ENCODE measurements at regions not wholly inside any gene's neighbourhood (a gene's known extent, or its start where the extent isn't known, plus 50 kb on each side); places are given as distances from the start of the nearest gene placed in this dataset.

- ChIA-PET POLR2A (no interaction called here), CTCF (no interaction called here)
- H3K4me1 Mint-ChIP-seq (ENCODE audit: low read depth), result no peaks in the 10 kb centered on the region
- no peaks in the 10 kb centered on the region for H3K27me3 Mint-ChIP-seq
- no peak overlapping the region for H3K4me3 Mint-ChIP-seq
- peaks cover 25% of the 10 kb centered on the region for H3K36me3 Mint-ChIP-seq (ENCODE audit: low read depth)
- DNase-seq, result no peak
- peaks cover 69% of the 10 kb centered on the region for H3K9me3 Mint-ChIP-seq
- intact Hi-C loops (cut with micrococcal nuclease), result no loop called here
- no peak overlapping the region for H3K27ac Mint-ChIP-seq
- no peak for TF ChIP-seq CTCF (IDR thresholded peaks at IDR 0.05)
- ATAC-seq, result no peak
These were observed 1495.1 kb downstream of the TSPY10 start for GRCh38 chrY:11022734-11023133.

DNA sequence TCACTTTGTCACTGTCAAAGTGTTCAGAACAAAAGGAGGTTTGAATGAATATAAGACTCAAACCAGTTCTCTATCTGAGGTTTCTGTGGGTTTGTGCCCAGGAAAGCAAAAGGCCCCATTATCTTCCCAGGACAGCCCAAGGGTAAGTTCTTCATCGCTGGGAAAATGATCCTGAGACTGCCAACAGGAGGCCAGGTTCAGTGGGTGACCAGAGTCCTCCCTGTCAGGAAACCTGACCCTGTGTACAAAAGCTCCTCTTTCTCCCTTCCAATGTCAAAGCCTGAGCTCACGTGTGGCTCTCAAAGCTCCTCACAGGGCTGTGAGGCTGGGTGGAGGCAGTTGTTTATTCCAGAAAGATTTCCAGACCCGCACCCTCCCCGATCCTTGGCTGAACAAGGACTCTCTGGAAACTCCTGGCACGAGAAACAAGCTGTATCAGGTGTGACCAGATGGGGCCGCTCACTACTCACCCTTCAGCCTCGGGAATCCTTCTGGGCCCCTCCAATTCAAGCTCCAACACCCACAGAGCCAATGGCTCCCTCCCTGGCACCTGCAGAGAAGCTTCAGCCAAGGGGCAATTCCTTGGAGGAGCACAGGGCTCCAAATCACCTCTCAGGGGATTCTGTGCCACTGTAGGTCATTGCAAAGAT, 1516.7 kb downstream of the TSPY10 start:
- no peak for TF ChIP-seq CTCF (IDR thresholded peaks at IDR 0.05)
- Mint-ChIP-seq H3K4me1 (ENCODE audit: low read depth) (no peaks in the 10 kb centered on the region), H3K9me3 (peaks cover 26% of the 10 kb centered on the region), H3K36me3 (ENCODE audit: low read depth) (peaks cover under 1% of the 10 kb centered on the region), H3K4me3 (no peak overlapping the region), H3K27ac (no peak overlapping the region), H3K27me3 (no peaks in the 10 kb centered on the region)
- CTCF ChIA-PET, result no interaction called here
- no peak for ATAC-seq
- DNase-seq, result no peak
- intact Hi-C loops (cut with micrococcal nuclease), result no loop called here
- POLR2A ChIA-PET, result no interaction called here

GRCh38 chrY:11063486-11063885, 1535.8 kb downstream of the TSPY10 start:
- intact Hi-C loops (cut with micrococcal nuclease), result no loop called here
- CTCF ChIA-PET, result no interaction called here
- Mint-ChIP-seq H3K9me3 (peaks cover 5% of the 10 kb centered on the region), H3K4me1 (ENCODE audit: low read depth) (no peaks in the 10 kb centered on the region), H3K27me3 (no peaks in the 10 kb centered on the region), H3K4me3 (no peak overlapping the region), H3K27ac (no peak overlapping the region), H3K36me3 (ENCODE audit: low read depth) (no peaks in the 10 kb centered on the region)
- TF ChIP-seq CTCF (IDR thresholded peaks at IDR 0.05), result no peak
- ATAC-seq, result no peak
- no peak for DNase-seq
- POLR2A ChIA-PET, result no interaction called here

- no peak overlapping the region for H3K27ac Mint-ChIP-seq
- CTCF ChIA-PET, result no interaction called here
These were observed 1536.3 kb downstream of the TSPY10 start for GRCh38 chrY:11063960-11064359.

GRCh38 chrY:11064376-11064775, 1536.7 kb downstream of the TSPY10 start:
- ChIA-PET CTCF (no interaction called here), POLR2A (no interaction called here)
- DNase-seq (no peak), ATAC-seq (no peak)
- H3K27ac Mint-ChIP-seq, result no peak overlapping the region
- intact Hi-C loops (cut with micrococcal nuclease), result no loop called here
- TF ChIP-seq CTCF (IDR thresholded peaks at IDR 0.05), result no peak
- H3K36me3 Mint-ChIP-seq (ENCODE audit: low read depth), result no peaks in the 10 kb centered on the region
- no peaks in the 10 kb centered on the region for H3K27me3 Mint-ChIP-seq
- H3K4me3 Mint-ChIP-seq, result no peak overlapping the region
- no peaks in the 10 kb centered on the region for H3K4me1 Mint-ChIP-seq (ENCODE audit: low read depth)
- H3K9me3 Mint-ChIP-seq, result peaks cover 5% of the 10 kb centered on the region

More at GRCh38 chrY:11063960-11064359, 1536.3 kb downstream of the TSPY10 start:
- ATAC-seq (no peak), DNase-seq (no peak)
- Mint-ChIP-seq H3K9me3 (peaks cover 5% of the 10 kb centered on the region), H3K4me3 (no peak overlapping the region), H3K4me1 (ENCODE audit: low read depth) (no peaks in the 10 kb centered on the region), H3K36me3 (ENCODE audit: low read depth) (no peaks in the 10 kb centered on the region), H3K27me3 (no peaks in the 10 kb centered on the region)
- POLR2A ChIA-PET, result no interaction called here
- intact Hi-C loops (cut with micrococcal nuclease), result no loop called here
- TF ChIP-seq CTCF (IDR thresholded peaks at IDR 0.05), result no peak
